Stimulated activated CD4-positive, alpha-beta T cell treated with anti-CD3 and anti-CD28 coated beads, Interleukin-15, amount 100 ng/mL, for 48 hours (primary cell): ENCODE measurements at regions not wholly inside any gene's neighbourhood (a gene's known extent, or its start where the extent isn't known, plus 50 kb on each side); places are given as distances from the start of the nearest gene placed in this dataset.

Experiments
- DNase-seq, 2 donors: peaks; one replicate each; pipeline ENCODE4 v3.0.0-alpha.2; 2020; ENCODE audit warnings: low read depth in 2 of 2

DNA sequence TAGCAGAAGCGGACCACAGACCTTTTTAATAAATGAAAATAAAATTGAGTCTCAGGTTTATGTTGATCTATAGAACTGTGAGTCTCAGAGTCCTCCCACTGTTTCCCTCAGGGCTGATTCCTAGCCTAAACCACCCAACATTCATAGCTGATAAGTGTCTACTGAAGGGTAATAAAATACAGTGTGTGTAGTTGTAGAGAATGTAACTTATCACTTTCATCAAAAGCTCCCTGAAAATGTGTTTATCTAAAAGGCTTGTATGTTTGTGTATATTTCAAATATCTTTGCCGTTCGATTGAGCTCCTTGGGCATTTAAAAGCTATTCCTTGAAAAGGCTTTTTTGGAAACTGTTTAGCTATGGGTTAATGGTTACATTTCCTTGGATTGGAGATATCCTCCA lies 740.3 kb upstream of the SOX9 start:
- DNase-seq: no peak

DNA sequence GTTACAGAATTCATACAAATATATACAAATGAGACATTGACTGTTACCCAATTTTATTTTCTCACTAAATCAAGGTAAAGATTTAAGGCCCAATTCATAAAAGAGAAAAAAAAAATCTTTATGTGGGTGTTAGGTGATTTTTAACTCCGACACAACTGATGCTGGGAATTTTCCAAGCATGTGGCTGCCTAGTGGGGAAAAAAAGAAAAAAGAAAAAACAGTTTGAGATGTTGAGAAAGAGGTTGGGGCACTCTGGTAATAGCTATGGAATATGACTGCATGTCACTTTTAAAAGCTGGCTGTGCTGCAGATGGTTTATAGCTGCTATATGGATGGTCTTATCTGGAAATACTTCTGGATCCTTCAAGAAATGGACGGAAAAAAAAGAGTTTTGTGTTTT lies 739.9 kb upstream of the SOX9 start:
- DNase-seq: no peak

DNA sequence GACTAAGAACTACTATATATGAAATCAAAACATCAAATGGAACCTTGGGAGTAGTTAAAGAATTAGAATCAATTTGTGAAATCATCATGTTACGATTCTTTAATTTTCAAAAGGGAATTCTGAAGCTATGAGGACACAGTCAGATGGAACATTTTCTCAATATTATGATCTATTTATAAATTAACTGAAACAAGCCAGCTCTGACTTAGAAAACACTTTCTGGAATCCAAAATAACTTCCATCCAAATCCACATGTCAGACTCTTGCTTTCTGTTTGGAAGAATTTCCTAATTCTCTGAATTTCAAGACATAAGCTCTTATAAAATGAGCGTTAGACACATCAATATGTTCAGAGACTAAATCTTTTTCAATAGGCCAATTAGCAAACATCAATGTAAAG lies 737.7 kb upstream of the SOX9 start:
- no peak for DNase-seq

DNA sequence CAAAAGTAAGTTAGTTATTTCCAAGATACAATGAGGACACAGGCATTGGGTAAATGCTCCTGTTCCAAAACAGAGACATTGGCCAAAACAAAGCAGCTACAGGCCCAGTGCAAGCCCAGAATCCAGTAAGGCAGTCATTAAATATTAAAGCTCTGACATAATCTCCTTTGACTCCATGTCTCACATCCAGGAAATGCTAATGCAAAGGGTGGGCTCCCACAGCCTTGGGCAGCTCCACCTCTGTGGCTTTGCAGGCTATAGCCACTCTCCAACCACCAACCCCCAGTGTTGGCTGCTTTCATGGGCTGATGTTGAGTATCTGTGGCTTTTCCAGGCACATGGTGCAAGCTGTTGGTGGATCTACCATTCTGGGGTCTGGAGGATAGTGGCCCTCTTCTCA lies 733.4 kb upstream of the SOX9 start:
- DNase-seq: no peak

DNA sequence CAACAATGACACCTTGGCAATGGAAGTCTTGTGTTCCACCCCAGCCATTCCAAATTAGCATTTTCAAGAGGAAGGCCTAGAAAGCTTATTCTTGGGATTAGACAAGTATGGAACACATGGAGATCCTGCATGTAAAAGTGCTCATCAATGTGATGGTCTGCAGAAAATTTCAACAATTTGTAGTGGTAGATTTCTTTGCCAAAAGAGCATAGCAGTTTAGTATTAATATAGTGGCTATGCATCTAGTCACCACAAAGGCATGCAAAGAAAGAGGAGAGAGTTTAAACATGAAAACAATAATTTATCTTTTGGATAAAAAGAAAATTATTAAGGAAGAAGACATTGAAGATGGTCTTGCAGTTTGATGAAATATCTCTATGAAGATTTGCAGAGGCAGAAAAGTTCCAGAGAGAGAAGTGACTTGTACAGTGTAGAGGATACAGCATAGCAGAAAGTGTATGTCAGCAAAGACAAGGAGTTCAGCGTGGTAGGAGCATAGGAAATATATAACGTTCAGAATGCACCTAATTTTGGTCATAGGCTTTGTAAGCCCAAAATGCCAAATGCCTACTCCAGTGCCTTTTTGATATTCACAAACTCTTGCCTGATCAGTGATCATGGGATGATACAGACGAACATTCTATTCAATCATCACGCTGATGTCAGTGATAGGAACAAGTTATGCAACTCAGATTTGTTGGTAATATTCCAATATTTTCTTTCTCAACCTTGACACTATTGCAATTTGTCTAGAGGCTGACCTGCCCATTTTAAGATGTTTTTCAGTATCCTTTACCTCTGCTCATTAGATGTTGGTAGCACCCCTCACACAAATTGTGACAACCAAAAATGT lies 727.9 kb upstream of the SOX9 start:
- no peak for DNase-seq

DNA sequence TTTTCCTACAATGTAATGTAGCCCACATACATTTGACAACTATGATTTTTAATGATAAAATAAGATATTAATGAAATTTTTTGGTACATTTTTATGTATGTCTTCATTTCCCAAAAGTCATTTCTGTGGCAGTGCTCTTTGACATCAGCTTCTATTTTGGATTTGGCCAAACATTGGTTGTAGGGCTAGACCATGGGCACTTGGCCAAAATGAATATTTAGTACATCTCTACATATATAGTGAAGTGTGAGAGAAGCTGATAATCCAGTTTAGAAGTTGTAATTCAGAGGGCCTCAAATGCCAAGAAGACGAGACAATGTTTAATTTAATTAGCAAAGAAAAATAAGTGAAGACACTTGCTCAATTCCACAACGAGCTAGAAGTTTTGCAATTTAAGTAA lies 724.9 kb upstream of the SOX9 start:
- no peak for DNase-seq

DNA sequence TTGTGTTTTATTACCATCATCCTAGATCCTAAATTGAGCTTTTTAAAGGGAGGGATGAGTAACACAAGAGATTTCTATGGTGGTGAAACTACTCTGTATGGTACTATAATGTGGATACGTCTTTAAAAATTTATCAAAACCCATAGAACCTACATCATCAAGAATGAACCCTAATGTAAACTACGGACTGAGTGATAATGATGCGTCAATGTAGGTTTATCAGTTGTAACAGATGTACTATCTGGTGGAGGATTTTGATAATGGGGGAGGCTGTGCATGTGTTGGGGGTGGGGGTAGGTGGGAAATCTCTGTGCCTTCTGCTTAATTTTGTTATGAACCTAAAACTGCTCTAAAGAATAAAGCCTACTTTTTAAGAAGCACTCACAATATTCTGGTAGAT lies 724.1 kb upstream of the SOX9 start:
- DNase-seq: no peak

DNA sequence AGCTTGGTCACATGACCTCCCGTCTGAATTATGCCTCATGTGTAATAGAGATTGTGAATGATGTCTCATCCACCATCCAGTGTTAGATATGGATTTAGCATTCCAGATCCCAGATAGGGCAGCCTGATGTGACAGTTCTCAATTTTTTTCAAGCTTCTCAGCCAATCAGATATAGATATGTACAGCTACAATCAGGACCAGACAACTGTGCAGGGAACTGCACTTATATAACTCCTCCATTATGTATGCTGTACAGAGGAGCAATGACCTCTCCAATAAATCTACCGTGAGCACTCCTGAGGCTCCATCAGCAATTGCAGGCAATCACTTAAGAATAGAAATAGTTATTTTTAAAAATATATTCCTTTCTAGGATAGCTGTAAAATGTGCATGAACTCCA lies 722.8 kb upstream of the SOX9 start:
- DNase-seq: no peak

DNA sequence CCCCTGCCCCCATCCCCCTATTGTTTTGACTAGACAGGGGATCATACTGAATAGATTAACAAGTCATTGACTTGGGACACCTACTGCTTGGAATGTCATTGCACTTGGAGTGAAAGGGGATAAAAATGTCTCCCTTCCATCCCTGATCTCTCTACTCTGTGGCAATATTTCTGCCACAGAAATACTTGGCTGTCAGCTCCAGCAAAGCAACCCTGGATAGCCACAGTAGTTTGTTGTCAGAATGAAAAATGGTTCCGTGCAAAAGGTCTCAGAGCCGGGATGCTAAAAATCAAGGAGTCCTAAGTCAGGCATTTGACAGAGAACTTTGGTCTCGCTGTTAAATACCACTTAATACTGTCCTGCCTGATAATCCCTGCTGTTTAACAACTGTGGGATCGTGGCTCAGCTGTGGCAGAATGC lies 722.0 kb upstream of the SOX9 start:
- DNase-seq: no peak

DNA sequence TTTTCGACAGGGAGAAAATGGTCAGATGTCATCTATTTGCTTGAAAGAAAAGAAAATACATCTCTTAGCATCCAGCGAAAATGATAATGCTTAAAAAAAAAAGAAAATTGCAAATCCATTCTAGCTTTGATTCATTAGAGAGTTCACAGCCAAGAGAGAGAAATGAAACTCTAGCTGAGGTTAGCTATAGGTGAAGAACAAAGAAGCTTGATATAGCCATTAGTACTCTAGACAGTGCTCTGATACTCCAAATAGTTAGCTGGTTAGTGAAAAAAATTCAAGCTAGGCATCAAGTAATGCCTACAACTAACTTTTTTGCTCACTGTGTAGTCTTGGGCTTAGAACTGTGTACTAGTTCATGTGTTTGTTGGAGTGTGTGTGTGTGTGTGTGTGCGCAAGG lies 721.6 kb upstream of the SOX9 start:
- DNase-seq: no peak

DNA sequence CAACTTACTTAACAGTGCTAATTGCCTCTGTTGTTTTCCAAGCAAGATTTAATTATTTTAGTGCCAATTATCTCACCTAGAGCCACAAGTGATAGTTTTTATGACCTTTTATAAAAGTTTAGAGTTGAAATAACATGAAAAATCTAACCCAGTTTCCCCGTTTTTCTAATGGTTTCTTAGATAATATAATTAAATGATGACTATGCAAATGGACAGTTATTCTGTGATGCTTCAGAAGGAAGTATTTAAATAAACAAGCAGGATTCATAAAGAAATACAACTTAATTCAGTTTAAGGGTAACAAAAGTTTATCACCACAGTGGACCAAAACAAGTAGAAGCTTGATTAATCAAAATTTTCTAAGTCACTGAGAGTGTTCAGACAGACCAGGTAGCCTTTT lies 721.2 kb upstream of the SOX9 start:
- no peak for DNase-seq

DNA sequence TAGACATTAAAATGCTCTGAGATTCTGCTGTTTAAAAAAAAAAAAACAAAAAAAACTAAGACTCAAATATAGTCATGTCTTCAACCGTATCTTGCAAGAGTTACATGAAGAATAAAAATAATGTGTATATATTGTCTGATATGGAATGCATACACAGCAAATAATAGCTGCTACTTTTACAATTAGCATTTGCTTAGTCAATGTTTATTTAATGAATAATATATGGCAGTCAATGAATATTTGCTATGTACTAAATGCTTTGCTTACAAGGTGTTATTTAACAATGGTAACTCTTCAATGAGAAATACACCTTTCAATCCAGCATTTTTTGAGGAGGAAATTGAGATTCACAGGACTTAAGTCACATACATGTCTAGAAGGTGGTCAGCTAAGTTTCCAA lies 718.8 kb upstream of the SOX9 start:
- DNase-seq: no peak

DNA sequence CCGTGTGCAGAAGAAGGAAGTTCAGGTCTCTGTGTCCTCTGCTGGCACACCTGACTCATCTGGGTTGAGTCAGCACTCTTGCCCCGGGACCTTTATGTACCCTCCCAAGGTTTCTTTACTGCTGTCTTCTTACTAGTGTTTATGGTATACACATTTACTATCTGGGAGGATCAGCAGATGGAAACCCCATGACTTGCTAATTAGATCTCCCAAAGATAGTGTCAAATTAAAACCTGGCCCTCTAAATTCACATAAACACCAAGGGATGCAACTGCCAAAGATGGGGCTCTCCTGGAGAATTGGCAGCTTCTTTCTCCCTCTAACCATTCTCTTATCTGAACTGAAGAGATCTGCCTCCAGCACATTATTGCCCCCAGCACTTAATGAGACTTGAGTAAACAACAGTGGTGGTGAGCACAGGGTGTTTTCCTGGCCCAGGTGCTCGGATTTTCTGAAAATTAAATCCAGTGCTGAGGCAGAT lies 718.1 kb upstream of the SOX9 start:
- no peak for DNase-seq

DNA sequence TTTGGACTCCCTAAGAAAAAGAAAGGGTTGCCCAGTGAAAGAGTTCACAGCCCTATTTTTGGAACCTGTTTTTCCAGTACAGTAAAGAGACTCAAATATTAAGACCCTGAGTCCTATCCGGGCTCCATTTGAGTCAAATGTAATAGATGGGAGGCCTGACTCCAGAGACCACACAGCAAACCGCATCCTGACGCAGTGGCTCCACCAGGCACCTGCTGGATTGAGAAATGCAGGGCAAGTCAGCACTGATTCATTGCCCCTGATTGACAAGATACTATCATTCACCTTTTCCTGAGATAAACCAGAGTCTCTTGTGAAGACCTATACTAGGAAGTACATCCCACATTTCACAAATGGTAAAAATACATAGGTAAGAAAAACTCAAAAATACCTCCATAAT lies 715.7 kb upstream of the SOX9 start:
- no peak for DNase-seq

DNA sequence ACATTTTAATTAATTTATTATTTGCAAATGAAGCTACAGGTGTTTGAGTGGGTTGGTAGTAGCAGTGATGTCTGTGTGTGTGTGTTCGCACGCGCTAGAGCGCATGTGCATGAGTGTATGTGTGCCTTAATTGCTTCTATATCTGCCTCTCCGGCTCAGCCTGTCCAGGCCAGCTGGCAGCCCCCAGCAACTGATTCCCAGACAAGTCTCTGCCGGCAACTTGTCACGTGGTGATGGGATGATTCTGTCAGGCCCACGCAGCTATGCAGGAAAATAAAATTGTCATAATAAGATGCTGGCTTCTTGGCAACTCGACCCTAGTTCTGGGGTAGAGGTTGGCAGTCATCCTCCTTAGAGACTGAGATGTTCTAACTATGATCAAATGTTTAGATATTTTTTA lies 712.8 kb upstream of the SOX9 start:
- DNase-seq: no peak

DNA sequence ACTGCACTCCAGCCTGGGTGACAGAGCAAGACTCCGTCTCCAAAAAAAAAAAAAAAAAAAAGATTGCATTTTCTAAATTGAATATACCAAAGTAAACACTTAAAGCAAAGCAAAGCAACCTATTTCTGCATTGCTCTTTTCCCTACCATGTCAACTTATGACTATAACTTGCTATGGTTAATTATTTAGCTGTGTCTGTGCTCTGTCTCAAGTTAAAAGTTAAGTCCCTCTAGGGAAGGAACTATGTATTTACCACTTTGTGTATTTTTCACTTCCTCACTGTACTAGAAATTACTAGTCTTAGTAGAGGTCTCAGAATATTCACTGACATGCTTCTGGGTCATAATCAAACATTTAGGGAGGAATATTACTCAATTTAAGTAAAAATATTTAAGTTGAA lies 711.7 kb upstream of the SOX9 start:
- no peak for DNase-seq

DNA sequence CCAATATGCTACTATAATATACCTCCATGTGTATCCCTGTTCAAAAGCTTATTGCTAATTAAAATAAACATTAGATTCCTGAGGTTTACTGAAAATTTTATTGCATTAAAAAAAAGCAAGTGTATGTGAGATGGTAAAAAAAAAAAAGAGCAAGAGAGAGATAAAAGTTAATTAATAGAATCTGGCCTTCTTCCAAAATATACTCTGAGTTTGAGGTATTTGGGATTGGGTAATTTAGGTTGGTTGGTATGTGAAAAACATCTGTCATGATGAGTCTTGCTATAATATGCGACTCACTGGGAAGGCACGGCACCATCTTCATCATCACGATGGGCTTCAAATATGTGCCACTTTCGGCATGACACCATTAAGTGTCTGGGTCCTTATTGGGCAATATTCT lies 711.1 kb upstream of the SOX9 start:
- DNase-seq: no peak

DNA sequence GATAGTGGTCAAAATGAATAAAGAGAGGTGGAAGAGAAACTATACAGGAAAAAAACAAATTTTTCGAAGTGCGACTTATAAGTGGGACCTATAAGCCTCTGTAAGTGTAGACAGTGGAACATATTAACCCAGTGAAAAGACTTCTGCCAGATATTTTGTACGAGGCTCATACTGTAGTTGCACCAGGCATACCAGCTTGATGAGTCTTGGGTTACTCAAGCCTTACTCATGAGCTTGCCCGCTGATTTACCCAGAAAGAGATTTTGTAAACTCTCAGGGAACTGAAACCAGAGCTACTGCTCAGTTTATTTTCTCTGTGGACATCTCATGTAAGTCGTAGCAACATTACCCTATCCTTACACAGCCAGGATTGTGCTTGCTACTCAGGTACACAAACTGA lies 708.0 kb upstream of the SOX9 start:
- no peak for DNase-seq

DNA sequence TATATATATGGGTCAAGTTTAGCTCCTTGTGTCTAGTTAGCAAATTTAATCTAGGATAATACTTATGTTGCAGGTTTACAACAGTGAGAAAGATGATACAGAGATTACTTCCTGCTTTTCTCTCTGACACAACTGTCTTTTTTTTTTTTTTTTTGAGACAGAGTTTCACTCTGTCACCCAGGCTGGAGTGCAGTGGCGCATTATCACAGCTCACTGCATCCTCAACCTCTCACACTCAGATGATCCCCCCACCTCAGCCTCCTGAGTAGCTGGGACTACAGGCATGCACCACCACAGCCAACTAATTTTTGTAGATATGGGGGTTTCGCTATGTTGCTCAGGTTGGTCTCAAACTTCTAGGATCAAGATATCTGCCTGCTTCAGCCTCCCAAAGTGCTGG lies 706.9 kb upstream of the SOX9 start:
- DNase-seq: no peak

DNA sequence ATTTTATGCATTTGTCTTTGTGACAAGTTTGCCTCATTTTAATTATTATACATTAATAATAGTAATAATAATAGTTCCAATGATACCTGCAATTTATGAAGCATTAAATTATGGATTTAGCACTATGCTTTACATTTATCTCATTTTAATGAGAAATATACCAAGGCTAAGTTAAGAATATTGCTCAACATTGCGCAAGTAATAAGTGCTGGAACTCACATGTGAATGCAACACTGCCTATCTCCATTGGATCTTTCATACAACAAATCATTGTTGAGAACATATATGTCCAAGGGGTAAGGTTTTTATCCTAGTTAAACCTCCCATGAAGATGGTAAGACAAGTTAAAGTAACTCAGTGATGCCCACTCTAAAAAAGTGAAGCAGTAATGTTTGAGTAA lies 703.7 kb upstream of the SOX9 start:
- DNase-seq: no peak

DNA sequence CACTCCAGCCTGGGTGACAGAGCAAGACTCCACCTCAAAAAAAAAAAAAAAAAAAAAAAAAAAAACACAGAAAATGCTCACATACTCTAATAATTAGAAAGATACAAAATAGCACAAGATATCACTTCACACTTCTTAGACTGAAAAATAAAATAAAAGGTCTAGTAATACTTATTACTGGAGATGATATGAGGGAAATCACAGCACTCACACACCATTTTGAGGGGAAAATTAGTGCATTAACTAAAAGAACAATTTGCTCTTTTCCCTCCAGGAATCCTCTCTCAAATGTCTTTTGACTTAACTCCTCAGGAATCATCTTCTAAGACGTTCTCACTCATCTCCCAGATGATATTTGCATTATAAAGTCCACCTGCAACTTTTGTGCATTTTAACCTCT lies 697.9 kb upstream of the SOX9 start:
- no peak for DNase-seq

DNA sequence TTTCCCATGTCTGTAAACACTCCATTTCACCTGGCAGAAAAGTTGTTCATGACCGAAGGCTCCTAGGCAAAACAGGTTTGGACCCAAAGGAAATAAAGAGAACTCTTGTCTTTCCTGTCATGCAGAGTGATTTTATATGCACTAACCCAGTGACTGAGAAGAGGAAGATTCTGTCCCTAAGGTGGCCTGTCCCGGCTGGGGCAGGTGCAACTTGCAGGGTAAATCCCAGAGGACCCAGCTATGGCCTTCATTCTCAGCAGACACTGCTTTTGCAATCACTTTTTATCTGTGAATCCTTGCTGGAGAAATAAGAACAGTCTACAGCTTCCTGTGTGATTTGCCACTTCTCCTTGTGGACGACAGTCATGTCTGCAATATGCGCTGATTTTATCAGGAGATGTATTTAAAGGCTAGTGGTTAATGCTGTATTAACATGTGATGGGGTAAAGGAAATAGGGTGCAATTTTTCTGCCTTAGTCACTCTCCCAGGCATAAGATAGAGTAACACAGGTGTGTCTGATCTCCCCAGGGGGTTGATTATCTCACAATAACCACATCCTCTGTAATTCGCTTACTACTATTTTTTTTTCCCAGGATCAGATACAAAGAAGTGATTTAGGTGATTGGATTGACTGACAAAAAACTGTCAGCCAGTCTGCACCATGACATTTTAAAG lies 696.8 kb upstream of the SOX9 start:
- DNase-seq: no peak

DNA sequence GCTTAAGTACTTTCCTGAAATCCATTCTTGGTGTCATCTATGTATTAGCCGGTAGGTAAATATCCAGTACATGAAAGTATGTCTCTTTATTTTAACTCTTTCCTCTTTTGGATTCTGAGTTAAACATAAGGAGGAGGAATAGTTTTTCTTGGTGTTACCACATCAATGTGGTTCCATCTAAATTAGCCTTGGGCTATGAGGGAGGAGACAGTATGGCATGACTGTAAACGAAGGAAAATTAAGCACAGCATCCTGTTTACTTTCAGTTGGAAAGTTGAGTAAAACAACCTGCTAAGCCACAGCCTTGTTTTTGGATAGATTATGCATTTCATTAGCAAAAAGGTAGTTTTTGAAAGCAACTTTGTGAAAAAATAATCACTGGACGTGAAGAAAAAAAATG lies 693.0 kb upstream of the SOX9 start:
- DNase-seq: no peak

DNA sequence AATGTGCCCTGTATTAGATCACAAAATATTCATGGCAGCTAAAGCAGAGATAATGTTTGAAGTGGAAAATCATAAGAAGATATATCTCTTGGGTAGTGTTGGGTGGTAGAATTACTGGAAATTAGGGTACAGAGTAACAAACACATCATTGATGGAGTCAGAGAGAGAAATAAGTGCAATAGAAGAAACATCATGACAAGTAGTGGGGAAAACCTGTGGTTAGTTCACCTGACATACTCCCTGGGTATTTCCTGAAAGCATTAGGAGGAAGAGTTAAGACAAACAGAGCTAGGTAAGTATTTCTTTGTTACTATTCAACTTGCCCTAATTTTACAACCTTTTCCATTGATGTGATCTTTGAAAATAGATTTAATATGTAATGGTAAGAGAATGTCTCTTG lies 691.9 kb upstream of the SOX9 start:
- DNase-seq: no peak
